GM19099 (cell line): ENCODE measurements at regions not wholly inside any gene's neighbourhood (a gene's known extent, or its start where the extent isn't known, plus 50 kb on each side); places are given as distances from the start of the nearest gene placed in this dataset.

Source experiments
- POLR2A ChIP-seq: IDR thresholded peaks from 3 replicates; pipeline ENCODE4 v1.6.1; 2011; ENCODE audit warnings: low read depth; ENCODE audit not compliant: insufficient read length; ENCODE audit errors: extremely low read depth

DNA sequence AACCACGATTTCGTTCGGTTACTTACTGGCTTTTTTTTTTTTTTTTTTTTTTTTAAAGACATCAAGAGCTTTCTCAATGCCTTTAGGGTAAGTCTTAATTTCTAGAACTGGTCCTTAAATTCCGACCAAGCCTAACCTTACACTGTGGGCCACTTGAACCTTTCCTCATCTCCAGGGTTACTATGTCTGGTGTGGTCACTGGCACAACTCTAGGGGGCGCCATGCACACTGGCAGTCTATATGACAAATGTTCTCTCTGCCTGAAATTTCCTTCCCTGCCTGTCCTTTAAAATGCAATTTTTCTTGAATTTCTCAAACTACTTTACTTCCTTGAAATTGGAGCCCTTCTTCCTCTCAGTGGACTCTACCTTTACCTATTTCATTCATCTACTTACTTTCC is 227.4 kb downstream of the KLF5 start:
- TF ChIP-seq POLR2A, result no peak

- TF ChIP-seq POLR2A, result no peak
Measured at GRCh38 chr13:73284081-73284874, 225.5 kb downstream of the KLF5 start.

- TF ChIP-seq POLR2A, result no peak
Measured at GRCh38 chr13:73283636-73284035, 224.8 kb downstream of the KLF5 start.

GRCh38 chr13:73281746-73282145 is 222.9 kb downstream of the KLF5 start:
- TF ChIP-seq POLR2A, result no peak

DNA sequence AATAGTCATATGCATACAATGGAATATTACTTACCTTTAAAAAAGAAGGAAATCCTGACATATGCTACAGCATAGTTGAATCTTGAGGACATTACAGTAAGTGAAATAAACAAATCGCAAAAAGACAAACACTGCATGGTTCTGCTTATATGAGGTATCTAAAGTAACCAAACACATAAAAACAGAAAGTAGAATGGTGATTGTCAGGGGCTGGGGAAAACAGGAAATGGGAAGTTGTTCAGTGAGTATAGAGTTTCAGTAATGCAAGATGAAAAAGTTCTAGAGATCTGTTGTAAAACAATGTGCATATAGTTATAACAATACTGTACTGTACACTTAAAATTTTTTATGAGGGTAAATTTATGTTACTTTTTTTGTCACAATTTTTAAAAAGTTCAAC is 219.4 kb downstream of the KLF5 start:
- TF ChIP-seq POLR2A, result no peak

GRCh38 chr13:73275163-73275562 is 216.4 kb downstream of the KLF5 start:
- TF ChIP-seq POLR2A, result no peak

DNA sequence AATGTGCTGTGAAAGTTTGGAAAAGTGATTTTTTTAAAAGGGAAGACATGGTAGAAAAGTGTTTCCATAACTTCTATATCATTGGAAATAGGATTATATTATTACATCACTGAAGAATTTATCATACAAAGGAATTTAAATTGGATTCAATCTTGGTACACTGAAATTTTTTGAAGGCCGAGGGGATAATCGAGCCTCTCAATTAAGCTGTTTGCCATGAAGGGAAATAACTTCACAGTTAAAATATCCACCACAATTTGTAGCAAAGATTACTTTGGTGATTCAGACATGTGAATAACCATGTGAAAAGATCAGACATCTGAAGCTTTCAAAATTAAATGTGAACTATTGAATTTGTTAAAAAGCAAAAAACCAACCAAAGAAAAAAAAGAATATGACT is 215.3 kb downstream of the KLF5 start:
- TF ChIP-seq POLR2A, result no peak

GRCh38 chr13:73273745-73274144 is 214.9 kb downstream of the KLF5 start:
- no peak for TF ChIP-seq POLR2A

GRCh38 chr13:73273276-73273675 is 214.5 kb downstream of the KLF5 start:
- TF ChIP-seq POLR2A, result no peak

DNA sequence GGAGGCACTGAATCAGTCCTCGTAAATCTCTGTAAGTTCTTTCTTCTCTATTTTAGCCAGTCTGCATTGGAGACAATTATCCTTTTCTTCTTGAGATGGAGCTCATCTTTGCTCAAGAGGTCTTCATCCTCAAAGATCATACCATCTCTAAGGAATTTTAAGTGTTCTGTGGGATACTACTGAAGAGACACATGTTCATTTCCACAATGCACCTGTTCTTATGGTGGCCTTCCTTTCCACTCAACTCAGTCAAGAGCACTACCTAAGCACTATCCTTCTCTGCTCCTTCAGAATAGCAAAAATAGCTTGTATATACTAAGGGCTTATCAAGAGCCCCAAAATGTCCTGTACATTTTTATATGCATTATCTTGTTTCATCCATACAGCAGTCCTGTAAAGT is 214.0 kb downstream of the KLF5 start:
- no peak for TF ChIP-seq POLR2A

DNA sequence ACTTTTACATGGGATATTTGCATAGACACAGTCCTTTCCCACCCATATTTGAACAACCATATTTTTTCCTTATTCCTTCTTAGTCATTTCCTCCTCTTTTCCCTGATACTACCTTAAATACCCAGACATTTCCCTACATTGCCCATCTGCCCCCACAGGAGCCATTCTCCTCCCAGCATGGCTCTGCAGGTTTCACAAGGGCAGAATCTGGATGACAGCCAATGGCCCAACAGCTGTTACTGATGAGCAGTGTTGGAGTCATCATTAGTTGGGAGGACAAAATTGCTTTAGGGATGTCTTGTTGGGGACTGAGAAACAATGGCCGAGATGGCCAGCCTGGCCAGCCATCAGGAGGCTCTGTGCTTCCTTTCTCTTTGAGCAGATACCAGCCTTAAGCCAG is 209.5 kb downstream of the KLF5 start:
- no peak for TF ChIP-seq POLR2A

DNA sequence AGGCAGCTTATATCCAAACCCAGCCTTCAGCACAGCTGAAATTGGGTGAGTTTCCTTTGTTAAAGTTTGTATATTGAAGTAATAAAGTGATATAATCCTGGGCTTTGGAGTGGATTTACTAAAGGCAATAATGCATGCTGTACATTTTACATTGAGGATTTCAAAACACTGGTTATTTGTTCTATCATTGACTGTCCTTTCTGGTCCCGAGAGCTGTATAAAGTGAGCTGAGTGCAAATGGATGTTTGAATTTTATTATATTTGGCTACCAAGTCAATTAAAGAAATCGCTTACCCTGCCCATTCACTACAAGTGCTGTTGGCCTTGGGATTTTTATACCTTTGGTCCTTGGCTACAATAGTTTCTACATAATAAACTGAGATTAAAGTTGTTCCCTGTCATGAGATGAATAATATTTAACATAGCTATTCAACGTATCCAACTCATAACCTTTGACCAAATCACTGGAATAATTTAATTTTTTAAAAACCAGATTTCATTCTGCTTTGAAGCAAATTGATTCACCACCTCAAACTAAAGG is 207.9 kb downstream of the KLF5 start:
- no peak for TF ChIP-seq POLR2A

- TF ChIP-seq POLR2A, result no peak
Measured at GRCh38 chr13:73262862-73263627, 204.2 kb downstream of the KLF5 start.

DNA sequence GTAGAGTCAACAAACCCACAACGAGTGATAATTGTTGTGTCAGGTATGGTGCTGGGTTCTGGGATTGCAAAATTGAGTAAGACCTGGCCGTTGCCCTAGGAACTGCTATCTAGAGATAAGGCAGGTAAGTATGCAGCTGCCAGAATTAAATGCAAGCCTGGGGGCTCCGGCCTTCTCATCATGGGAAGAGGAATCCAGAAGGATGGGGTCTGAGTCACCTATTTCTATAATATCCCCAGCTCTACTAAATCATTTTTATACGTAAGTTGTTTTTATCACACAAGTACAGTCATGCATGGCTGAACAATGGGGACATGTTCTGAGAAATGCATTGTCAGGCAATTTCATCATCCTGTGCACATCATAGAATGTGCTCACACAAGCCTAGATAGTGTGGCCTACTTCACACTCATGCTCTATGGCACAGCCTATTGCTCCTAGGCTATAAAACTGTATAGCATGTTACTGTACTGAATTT is 203.0 kb downstream of the KLF5 start:
- TF ChIP-seq POLR2A, result no peak

DNA sequence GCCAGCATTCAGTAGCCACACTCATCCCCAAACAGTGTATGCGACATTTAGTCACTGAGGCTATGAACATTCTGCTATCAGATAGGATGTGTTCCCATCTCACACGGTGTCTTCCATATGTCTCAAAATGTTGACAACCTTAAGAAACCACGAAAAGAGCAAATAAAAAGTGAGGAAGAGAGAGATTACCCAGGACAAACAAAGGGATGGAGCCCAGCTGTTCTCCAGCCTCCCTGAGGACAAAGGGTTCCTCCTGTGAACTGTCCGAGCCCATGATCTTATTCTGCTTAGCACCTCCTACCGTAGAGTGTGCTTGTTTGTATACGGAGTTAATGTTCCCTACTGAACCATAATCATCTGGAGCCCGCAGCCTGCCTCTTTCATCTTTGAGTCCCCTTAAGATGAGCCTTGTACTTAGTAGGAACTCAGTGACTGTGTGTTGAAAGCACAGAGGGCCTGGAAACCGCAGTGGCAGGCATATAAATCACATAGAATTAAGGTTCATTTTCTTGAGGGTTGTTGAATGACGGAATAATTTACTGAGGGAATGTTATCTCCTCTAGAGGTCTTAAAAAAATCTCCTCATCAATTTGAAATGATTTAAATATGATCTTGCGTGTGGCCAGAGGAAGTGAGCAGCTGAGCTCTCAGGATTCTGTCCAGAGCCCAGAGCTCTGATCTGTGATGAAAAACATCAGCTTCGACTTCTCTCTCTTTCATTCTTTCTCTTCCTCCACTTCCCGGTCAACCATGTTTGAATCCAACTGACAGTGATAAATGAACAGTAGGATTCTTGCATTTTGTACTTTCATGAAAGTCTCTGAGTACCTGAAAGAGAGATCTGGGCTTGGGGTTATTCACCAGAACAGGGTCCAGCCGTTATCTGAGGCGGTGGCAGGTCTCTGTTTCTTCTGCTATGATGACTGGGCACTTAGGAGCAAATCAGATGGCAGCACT is 200.5 kb downstream of the KLF5 start:
- no peak for TF ChIP-seq POLR2A
